GM19240 (cell line): ENCODE measurements at regions not wholly inside any gene's neighbourhood (a gene's known extent, or its start where the extent isn't known, plus 50 kb on each side); places are given as distances from the start of the nearest gene placed in this dataset.

ENCODE experiments used
- DNase-seq: peaks from one replicate; pipeline ENCODE4 v3.0.0; 2011; ENCODE audit warnings: low spot score; ENCODE audit not compliant: insufficient read length

DNA sequence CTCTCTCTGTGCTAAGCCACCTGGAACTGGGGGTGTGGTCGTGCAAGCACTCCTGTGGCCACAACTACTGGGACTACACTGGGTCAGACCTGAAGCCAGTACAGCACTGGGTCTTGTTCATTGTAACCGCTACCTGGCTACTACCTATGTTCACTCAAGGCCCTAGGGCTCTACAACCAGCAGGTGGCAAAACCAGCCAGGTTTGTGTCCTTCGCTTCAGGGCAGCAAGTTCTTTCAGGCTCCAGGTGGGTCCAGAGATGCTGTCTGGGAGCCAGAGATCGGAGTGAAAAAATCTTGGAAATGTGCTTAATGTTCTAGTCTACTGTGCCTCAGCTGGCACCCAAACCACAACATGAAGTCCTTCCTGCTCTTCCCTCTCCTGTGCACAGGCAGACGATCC, 171.6 kb upstream of the SORCS1 start:
- no peak for DNase-seq

DNA sequence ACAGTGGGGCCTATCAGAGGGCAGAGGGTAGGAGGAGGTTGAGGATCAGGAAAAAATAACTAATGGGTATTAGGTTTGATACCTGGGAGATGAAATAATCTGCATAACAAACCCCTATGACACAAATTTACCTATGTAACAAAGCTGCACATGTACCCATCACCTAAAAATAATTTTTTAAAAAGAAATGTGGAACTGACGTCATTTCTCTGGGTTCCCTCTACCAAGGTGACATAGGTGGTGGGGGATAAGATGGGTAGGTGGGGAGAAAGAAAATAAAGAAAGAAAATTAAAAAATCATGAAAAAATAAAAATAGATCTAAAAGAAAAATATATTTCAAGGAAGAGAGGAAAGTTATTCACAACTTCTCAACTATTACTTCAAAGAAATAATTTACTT, 153.1 kb upstream of the SORCS1 start:
- DNase-seq = no peak

DNA sequence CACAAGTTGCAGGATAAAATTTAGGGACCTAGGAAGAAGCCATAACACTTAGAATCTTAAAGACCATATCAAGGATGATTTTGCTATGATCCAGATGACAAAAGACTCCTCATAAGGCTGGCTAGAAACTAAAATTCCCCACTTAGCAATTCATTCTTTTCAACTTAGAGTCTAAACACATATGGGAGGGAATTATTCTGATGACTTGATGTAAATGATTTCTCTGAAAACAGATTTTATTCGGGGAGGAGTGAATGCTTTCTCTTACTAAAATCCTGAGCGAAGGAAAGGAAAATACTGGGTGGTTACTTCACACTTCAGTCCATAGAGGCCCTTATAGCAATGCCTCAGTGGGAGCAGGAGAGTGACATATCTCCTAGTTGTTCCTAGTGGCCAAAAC, 138.7 kb upstream of the SORCS1 start:
- DNase-seq = no peak

DNA sequence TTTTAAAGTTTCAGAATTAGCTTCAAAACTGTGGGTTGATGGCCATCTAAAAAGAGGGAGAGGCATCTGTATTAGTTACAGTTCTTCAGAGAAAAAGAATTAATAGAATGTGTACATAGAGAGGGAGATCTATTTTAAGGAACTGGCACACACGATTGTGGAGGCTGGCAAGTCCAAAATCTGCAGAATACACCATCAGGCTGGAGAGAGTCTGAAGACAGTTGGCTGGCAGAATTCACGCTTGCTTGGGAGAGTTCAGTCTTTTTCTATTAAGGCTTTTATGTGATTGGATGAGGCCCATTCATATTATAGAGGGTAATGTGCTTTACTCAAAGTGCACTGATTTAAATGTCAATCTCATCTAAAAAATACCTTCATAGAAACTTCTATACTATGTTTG, 135.1 kb upstream of the SORCS1 start:
- DNase-seq = no peak

DNA sequence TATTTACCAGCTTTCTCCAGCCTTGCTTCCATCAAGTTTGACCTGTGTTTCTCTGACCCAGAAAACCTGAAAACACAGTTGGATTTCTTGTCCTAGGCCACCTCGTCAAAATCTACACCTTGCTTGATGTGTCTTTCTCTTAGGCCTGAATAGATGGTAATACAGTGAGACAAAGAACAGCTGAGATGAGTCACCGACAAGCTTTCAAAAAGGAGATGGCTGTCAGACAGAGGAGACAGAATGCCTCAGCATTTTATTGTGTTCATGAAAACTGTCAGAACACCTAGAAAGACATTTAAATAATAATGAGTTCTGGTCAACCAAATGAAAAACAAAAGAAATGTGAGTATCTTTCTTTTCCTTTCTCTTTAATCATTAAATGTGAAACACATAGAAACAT, 119.7 kb upstream of the SORCS1 start:
- no peak for DNase-seq

DNA sequence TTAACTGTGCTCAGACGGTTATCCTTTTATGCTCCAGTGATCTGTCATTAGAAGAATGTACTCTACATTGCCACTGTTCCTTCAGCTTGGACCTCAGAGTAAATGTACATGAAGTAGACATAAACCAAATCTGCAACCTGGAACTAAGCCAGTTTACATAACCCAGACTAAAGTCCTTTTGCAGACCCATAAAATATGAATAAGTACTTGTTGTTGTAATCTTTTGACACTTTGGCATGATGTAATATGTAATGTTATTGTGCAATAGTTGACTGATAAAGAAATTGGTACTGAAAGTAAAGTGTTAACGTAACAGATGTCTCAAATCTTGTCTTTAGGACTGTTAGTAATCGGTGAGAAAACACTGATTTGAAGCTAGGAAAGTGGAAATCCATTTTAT, 115.8 kb upstream of the SORCS1 start:
- DNase-seq = no peak

DNA sequence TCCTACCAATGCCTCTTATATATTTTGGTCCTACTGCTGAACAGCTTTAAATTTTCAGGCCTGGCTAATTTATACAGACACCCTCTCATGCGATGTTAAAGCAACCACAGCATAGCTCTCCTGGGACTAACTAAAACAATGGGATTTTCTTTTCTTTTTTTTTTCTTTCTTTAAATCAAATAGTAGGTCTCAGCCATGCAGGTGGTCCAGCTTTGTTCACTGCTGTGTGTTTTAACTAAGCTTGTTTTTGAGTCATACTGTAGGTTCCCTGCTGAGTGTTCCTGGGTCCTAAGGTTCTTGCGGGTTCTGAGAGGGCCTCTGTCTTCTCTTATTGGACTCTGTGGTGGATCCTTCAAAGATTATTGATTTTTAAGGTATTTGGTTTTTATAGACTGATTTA, 113.1 kb upstream of the SORCS1 start:
- DNase-seq = no peak

DNA sequence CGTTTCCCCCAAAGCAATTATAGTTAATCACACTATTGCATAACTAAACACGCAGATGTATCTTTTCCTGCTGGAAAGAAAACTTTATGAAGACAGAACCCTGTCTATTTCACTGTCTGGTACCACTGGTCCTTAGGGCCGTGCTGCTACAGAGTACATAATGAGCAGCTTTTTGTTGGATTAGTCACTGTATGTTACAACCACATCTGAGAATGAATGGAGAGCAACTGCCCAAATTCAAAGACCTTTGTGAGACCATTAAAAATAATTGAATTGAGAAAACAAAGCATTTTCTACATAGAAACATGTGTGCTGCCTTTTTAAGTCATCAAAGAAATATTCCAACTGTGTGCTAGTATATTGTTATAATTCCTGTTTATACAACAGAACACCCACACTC, 111.3 kb upstream of the SORCS1 start:
- no peak for DNase-seq

DNA sequence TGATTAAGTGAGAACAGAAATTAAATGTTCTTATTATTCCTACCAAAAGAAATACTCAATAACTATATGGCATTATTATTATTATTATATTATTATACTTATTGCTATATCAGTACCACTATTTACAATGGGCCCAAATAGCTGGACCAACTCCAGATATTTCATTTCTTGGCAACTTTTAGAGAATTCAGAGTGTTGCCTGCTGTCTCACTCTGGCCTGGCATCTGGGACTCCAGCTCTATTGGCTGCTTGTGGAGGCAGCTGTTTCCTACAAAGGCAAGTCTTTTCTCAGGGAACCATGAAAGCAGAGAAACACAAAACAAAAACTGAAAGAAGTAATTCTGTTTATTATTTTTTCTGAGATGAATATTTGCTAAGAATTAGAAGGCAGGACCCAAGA, 105.1 kb upstream of the SORCS1 start:
- DNase-seq = no peak

DNA sequence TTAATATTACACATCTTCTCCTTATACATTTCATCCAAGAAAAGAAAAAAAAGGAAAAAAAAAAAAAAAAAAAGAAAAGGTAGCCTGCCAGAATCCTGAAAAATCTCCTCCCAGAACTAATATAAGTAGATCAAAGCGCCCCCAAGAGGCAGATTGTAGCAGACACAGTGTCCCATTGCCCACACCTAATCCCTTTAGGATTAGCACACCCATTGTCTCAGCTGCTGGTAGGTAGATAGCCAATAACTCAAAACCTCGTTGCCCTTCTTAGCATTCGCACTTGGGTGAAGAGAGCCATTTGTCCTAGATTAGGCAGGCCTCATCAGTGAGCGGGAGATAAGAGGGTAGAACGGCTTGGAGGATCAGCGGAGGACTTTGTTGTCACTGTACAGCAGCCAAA, 100.2 kb upstream of the SORCS1 start:
- DNase-seq = no peak

DNA sequence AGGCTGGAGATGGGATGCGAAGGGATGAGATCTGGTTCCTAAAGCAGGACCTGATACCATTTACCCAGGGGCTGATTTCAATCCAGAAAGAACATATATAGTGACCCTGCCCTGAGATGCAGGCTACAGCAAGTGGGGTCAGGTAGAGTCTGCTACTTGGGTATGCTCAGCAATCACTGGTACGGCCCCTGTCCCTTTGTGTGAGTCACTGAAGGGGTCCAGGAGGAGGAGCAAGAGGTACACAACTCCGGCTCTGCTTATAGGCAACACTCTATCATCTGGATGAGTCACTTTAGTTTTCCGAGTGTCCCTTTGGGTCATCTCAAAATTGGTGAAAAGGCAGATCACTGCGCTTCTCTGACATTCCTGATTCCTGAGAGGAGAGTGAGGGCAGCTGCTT, 79.6 kb upstream of the SORCS1 start:
- DNase-seq = no peak

DNA sequence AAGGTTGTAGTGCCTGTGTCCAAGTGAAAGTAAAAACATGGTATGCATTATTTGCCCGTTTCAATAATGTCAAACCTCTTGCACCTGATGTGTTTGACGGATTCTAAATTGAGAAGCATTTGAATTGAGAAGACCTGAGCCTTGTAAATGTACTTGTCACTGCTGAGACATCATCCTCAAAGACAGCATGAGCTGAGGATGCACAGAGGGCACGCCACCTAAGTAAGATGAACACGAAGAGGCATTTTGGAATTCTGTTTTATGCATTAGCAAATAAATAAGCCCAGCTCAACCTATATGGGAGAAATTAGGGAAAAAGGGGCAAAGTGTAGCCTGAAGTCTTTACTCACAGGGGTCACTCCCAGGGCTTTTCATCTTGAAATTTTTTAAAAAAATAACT, 73.8 kb upstream of the SORCS1 start:
- no peak for DNase-seq

DNA sequence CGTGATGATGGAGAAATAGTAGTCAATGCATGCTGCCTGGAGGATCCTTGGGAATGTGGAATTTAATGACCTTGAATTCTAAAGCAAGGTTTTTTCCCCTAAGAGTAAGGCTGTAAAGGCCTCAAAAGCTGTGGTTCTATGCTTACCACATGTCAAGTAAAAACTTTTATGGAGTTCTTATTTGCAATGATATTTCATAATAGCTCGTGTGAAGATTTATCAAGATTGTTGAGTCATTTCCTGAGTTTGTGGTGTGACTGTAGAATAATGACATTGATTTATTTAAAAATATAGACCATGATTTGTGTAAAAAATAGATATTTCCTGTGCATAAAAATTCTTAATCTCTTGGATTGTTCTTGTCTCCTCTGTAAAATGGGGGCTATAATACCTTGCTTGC, 67.5 kb upstream of the SORCS1 start:
- DNase-seq = no peak

DNA sequence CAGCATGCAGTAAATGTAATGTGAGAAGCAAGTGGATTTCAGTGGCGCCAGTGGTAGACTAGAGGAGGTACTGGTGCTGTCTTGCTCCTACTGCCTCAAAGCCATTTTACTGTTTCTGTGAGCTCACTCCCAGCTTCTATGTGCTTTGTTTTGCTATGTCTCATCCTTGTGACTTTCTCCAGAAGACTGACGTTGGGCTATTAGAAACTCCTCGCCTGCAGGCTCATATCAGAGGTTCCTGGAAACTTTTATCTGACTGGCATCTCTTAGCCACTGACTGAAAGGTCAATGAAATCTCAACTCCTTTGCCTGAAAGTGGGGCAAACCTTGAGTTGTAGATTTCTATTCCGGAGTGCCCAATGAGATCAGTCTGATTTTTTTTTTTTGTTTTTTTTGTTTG, 66.4 kb upstream of the SORCS1 start:
- no peak for DNase-seq

DNA sequence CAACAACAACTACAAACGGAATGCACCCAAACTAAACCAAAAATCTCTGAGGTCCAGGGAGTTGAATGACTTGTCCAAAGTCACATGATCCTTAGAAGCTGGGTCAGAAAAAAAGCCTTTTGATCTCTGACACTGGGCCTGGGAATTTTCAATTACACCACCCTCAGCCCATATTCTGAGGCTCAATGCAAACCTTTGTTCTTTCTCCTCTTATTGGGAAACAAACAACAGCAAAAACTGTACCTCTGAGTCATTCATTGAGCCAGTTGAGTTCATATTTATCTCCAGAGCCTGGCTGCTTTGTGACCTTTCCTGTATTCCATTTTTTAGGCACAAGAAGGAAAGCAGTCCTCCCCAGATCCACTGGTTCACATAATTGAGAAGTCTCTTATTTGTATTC, 51.2 kb upstream of the SORCS1 start:
- no peak for DNase-seq
